ENCODE measurements at regions not wholly inside any gene's neighbourhood (a gene's known extent, or its start where the extent isn't known, plus 50 kb on each side); places are given as distances from the start of the nearest gene placed in this dataset.
A peak's percentile ranks its signal among the peaks of the same experiment; 100 is the strongest.

GRCh38 chrX:107355533-107355932, 93.9 kb upstream of the FRMPD3 start:
- DNase-seq (ENCODE audit: low read depth in 1 of 2, low spot score in 2 of 2): peak in 1 of 2 experiments; percentile 25
- no peak overlapping the region for H2BK120ac ChIP-seq (replicated peaks; ENCODE audit: low read depth, low read length)

More at GRCh38 chrX:107355533-107355932, 93.9 kb upstream of the FRMPD3 start:
- H3K23me2 ChIP-seq (ENCODE audit: low read depth, low read length): no peaks in the 10 kb centered on the region; the same call in 1 of the 2 replicates
- H3K23ac ChIP-seq (ENCODE audit: insufficient read length): no peak overlapping the region
- H2BK5ac ChIP-seq (ENCODE audit: low read depth, low read length): no peak overlapping the region
- no peak overlapping the region for H3K27ac ChIP-seq (ENCODE audit: low read depth, low read length)
- POLR2A ChIA-PET (ENCODE audit: partially characterized antibody): interaction anchor here (1.0 kb wide), 1 partner anchor 10 kb away, joined by 4 read pairs; no protein-coding TSS in a partner anchor
- no peak overlapping the region for H4K8ac ChIP-seq (ENCODE audit: extremely low read depth, insufficient read depth, low read length)
- H3K79me1 ChIP-seq (ENCODE audit: low read depth, low read length): no peaks in the 10 kb centered on the region
- H3K9me3 ChIP-seq (ENCODE audit: insufficient read depth in 2 of 2, low read depth in 1 of 2, low read length in 1 of 2): no peaks in the 10 kb centered on the region
- no peaks in the 10 kb centered on the region for H3K79me2 ChIP-seq (ENCODE audit: control insufficient read depth in 1 of 2, insufficient read depth in 2 of 2, low read length in 2 of 2)
- H3K27me3 ChIP-seq (replicated peaks in 1 of 4; ENCODE audit: control insufficient read depth in 3 of 4, extremely low read depth in 1 of 4, insufficient read depth in 3 of 4, low read length in 3 of 4): peaks cover 0 to 9% (median under 1%) of the 10 kb centered on the region in 4 experiments; a peak in 5 of 7 replicates
- WGBS, 2 experiments (ENCODE audit: extremely low coverage in 1 of 2, insufficient coverage in 1 of 2, insufficient read length in 1 of 2, insufficient replicate concordance in 2 of 2, low coverage in 1 of 2, low lambda C conversion rate in 2 of 2, missing lambda C conversion rate in 1 of 2): 0% methylated on average over 1 of the region's 1 CpG; no CpG with 5 or more reads in 1 of the 2 experiments
- H3K4me3 ChIP-seq (ENCODE audit: extremely low read depth in 1 of 4, insufficient read depth in 2 of 4, low read depth in 3 of 4, low read length in 4 of 4): peak overlapping the region in 1 of 4 experiments; percentile 34; a peak in 1 of 8 replicates
- no peak overlapping the region for H2BK20ac ChIP-seq (ENCODE audit: low read length)
- no peak overlapping the region for H3K56ac ChIP-seq (replicated peaks; ENCODE audit: insufficient read length, low read depth, low read length)
- no peak overlapping the region for H2AFZ ChIP-seq (ENCODE audit: low read length)
- no peak overlapping the region for H4K5ac ChIP-seq (ENCODE audit: insufficient read length, low read depth, low read length)
- no peak overlapping the region for H3K14ac ChIP-seq (ENCODE audit: insufficient read length)
- no peak overlapping the region for H4K91ac ChIP-seq (replicated peaks; ENCODE audit: insufficient read length, low read length)
- no peak overlapping the region for H3K4ac ChIP-seq (replicated peaks; ENCODE audit: insufficient read length, low read depth, low read length)
- H2BK12ac ChIP-seq (ENCODE audit: low read depth, low read length): no peak overlapping the region
- CTCF ChIA-PET (ENCODE audit: partially characterized antibody): interaction anchor here (1.1 to 1.5 kb wide), 2 partner anchors 16 to 83 kb away, joined by 5 read pairs; no protein-coding TSS in a partner anchor
- peak; percentile 95 for FAIRE-seq
- H3K18ac ChIP-seq (ENCODE audit: extremely low read depth, low read length): no peak overlapping the region
- H3K36me3 ChIP-seq (ENCODE audit: control insufficient read depth in 2 of 4, insufficient read depth in 4 of 4, low read length in 3 of 4): no peaks in the 10 kb centered on the region
- no peak overlapping the region for H3K9ac ChIP-seq (replicated peaks in 1 of 4; ENCODE audit: extremely low read depth in 1 of 4, low read depth in 3 of 4, low read length in 3 of 4)
- no peaks in the 10 kb centered on the region for H4K20me1 ChIP-seq (replicated peaks in 1 of 2; ENCODE audit: control insufficient read depth in 1 of 2, insufficient read depth in 2 of 2, low read length in 2 of 2)
- no peak overlapping the region for H2AK5ac ChIP-seq (ENCODE audit: low read depth, low read length)
- H3K4me2 ChIP-seq (ENCODE audit: insufficient read depth in 1 of 2, low read depth in 2 of 2, low read length in 2 of 2): peak overlapping the region; percentile 38 to 50; a peak in 3 of 4 replicates
- no peak overlapping the region for H2BK15ac ChIP-seq (ENCODE audit: low read length)
- peaks cover 3 to 11% (median 7%) of the 10 kb centered on the region in 4 experiments; a peak in 4 of 7 replicates for H3K4me1 ChIP-seq (replicated peaks in 1 of 4; ENCODE audit: control insufficient read depth in 3 of 4, insufficient read depth in 4 of 4, low read length in 3 of 4)

All from H1 (cell line).